DMS53 treated with DMSO at 0.1 percent for 48 hours (cell line): ENCODE measurements at regions not wholly inside any gene's neighbourhood (a gene's known extent, or its start where the extent isn't known, plus 50 kb on each side); places are given as distances from the start of the nearest gene placed in this dataset.
A peak's percentile ranks its signal among the peaks of the same experiment; 100 is the strongest.

Experiments
- DNase-seq: peaks from one replicate; lab custom pipeline; 2025; ENCODE audit not compliant: unreplicated experiment; lab: John Stamatoyannopoulos, UW

GRCh38 chr2:215695861-215696260 lies 260.0 kb upstream of the FN1 start:
- DNase-seq: no peak

- DNase-seq: no peak
These were observed 258.2 kb upstream of the FN1 start for GRCh38 chr2:215693999-215694580.

- peak; percentile 4 for DNase-seq
These were observed 257.5 kb upstream of the FN1 start for GRCh38 chr2:215693193-215693998.

GRCh38 chr2:215692387-215693079 lies 256.7 kb upstream of the FN1 start:
- DNase-seq: no peak

GRCh38 chr2:215691346-215691745 lies 255.5 kb upstream of the FN1 start:
- no peak for DNase-seq

- DNase-seq: no peak
These were observed 251.5 kb upstream of the FN1 start for GRCh38 chr2:215687149-215688031.

- DNase-seq: no peak
These were observed 249.5 kb upstream of the FN1 start for GRCh38 chr2:215685238-215685990.

GRCh38 chr2:215684448-215685237 lies 248.8 kb upstream of the FN1 start:
- DNase-seq: no peak

GRCh38 chr2:215683295-215683694 lies 247.4 kb upstream of the FN1 start:
- DNase-seq: no peak

- no peak for DNase-seq
These were observed 246.1 kb upstream of the FN1 start for GRCh38 chr2:215681799-215682596.

- no peak for DNase-seq
These were observed 245.0 kb upstream of the FN1 start for GRCh38 chr2:215680605-215681598.

- no peak for DNase-seq
These were observed 242.2 kb upstream of the FN1 start for GRCh38 chr2:215678094-215678493.

- DNase-seq: no peak
These were observed 241.6 kb upstream of the FN1 start for GRCh38 chr2:215677481-215677880.

- no peak for DNase-seq
These were observed 236.5 kb upstream of the FN1 start for GRCh38 chr2:215672406-215672805.

- no peak for DNase-seq
These were observed 235.8 kb upstream of the FN1 start for GRCh38 chr2:215671691-215672090.

GRCh38 chr2:215671244-215671643 lies 235.4 kb upstream of the FN1 start:
- DNase-seq: no peak

- no peak for DNase-seq
These were observed 234.5 kb upstream of the FN1 start for GRCh38 chr2:215670396-215670795.

- DNase-seq: no peak
These were observed 232.5 kb upstream of the FN1 start for GRCh38 chr2:215668378-215668775.
